Mammary epithelial cell (primary cell): ENCODE measurements at regions not wholly inside any gene's neighbourhood (a gene's known extent, or its start where the extent isn't known, plus 50 kb on each side); places are given as distances from the start of the nearest gene placed in this dataset.

Experiments used
- CTCF ChIP-seq, 2 donors: IDR thresholded peaks in 1 of 2; conservative IDR thresholded peaks in 1 of 2; 2 replicates each; pipeline ENCODE4 v1.5.1; 2011 to 2012; ENCODE audit warnings: inconsistent platforms in 2 of 2, low read length in 2 of 2, mild to moderate bottlenecking in 2 of 2, control low read depth in 1 of 2, low read depth in 1 of 2; ENCODE audit not compliant: insufficient read depth in 1 of 2; ENCODE audit errors: extremely low read depth in 1 of 2
- EZH2 ChIP-seq: IDR thresholded peaks from 2 replicates; pipeline ENCODE4 v1.6.1; 2012; ENCODE audit warnings: low read length, inconsistent platforms, borderline replicate concordance

- no peak for TF ChIP-seq CTCF (conservative IDR thresholded peaks at IDR 0.05 in 1 of 2, IDR thresholded peaks at IDR 0.05 in 1 of 2; ENCODE audit: extremely low read depth in 1 of 2, insufficient read depth in 1 of 2, low read depth in 1 of 2, low read length in 2 of 2)
- TF ChIP-seq EZH2 = no peak
These were observed 127.9 kb upstream of the DOCK10 start for GRCh38 chr2:225170162-225170561.
